DOHH2 (cell line): ENCODE measurements at regions not wholly inside any gene's neighbourhood (a gene's known extent, or its start where the extent isn't known, plus 50 kb on each side); places are given as distances from the start of the nearest gene placed in this dataset.

Experiments
- H3F3A ChIP-seq: fragments of 200-600 bp; sonication (generic), shearing (Covaris generic); 2 replicates; pipeline ENCODE4 v1.6.0; 2016; ENCODE audit warnings: antibody characterized with exemption, mild to moderate bottlenecking; ENCODE audit not compliant: control insufficient read depth, insufficient read depth
- H3K27ac ChIP-seq: fragments of 200-600 bp; sonication (generic); 2 replicates; pipeline ENCODE4 v1.5.1; 2014; ENCODE audit warnings: low read depth, mild to moderate bottlenecking, low read length, moderate library complexity
- H3K27me3 ChIP-seq: fragments of 200-600 bp; sonication (generic); 2 replicates; pipeline ENCODE4 v1.6.1; 2014; ENCODE audit warnings: mild to moderate bottlenecking, low read length, mixed read lengths; ENCODE audit not compliant: control insufficient read depth
- H3K36me3 ChIP-seq: fragments of 200-600 bp; sonication (generic); 2 replicates; pipeline ENCODE4 v1.6.1; 2014; ENCODE audit warnings: mild to moderate bottlenecking, low read length, moderate library complexity, mixed read lengths; ENCODE audit not compliant: control insufficient read depth
- H3K4me1 ChIP-seq: fragments of 200-600 bp; sonication (generic); 2 replicates; pipeline ENCODE4 v1.6.1; 2014; ENCODE audit warnings: mild to moderate bottlenecking, low read length, mixed read lengths; ENCODE audit not compliant: control insufficient read depth
- H3K4me2 ChIP-seq: fragments of 200-600 bp; sonication (generic); 2 replicates; pipeline ENCODE4 v1.6.0; 2014; ENCODE audit warnings: mild to moderate bottlenecking, low read length, moderate library complexity
- H3K4me3 ChIP-seq: fragments of 200-600 bp; sonication (generic); 2 replicates; pipeline ENCODE4 v1.5.1; 2014; ENCODE audit warnings: mild to moderate bottlenecking, low read length, mixed read lengths
- H3K79me2 ChIP-seq: fragments of 200-600 bp; sonication (generic); 2 replicates; pipeline ENCODE4 v1.6.1; 2014; ENCODE audit warnings: mild to moderate bottlenecking, low read length, mixed read lengths; ENCODE audit not compliant: control insufficient read depth
- H3K9me2 ChIP-seq: fragments of 200-600 bp; sonication (generic); replicated peaks from 2 replicates; pipeline ENCODE4 v1.6.1; 2014; ENCODE audit warnings: mild to moderate bottlenecking, low read length, mixed read lengths; ENCODE audit not compliant: control insufficient read depth
- H3K9me3 ChIP-seq: fragments of 200-600 bp; sonication (generic); 2 replicates; pipeline ENCODE4 v1.6.1; 2014; ENCODE audit warnings: antibody characterized with exemption, low read length, mixed read lengths; ENCODE audit not compliant: control insufficient read depth, insufficient read depth
- H4K20me1 ChIP-seq: fragments of 200-600 bp; sonication (generic); 2 replicates; pipeline ENCODE4 v1.6.0; 2014; ENCODE audit warnings: low read depth, mild to moderate bottlenecking, antibody characterized with exemption, low read length, moderate library complexity; ENCODE audit not compliant: control insufficient read depth, insufficient read depth
- CTCF ChIP-seq: fragments of 200-600 bp; sonication (generic); IDR thresholded peaks from one replicate; pipeline ENCODE4 v1.5.1; 2014; ENCODE audit warnings: antibody characterized with exemption, mild to moderate bottlenecking, low read depth, low read length; ENCODE audit not compliant: poor library complexity, severe bottlenecking
- EZH2phosphoT487 ChIP-seq: fragments of 200-600 bp; sonication (generic); IDR thresholded peaks from 2 replicates; pipeline ENCODE4 v1.6.1; 2017; ENCODE audit warnings: borderline replicate concordance, mild to moderate bottlenecking, antibody characterized with exemption, low read length, moderate library complexity, mixed read lengths

- no peaks in the 10 kb centered on the region for H3K4me1 ChIP-seq
- H4K20me1 ChIP-seq: no peaks in the 10 kb centered on the region
- H3K27ac ChIP-seq: no peak overlapping the region
- H3K36me3 ChIP-seq: no peaks in the 10 kb centered on the region
- no peak overlapping the region for H3K4me2 ChIP-seq
- no peaks in the 10 kb centered on the region for H3K27me3 ChIP-seq
- no peaks in the 10 kb centered on the region for H3F3A ChIP-seq
- no peaks in the 10 kb centered on the region for H3K9me2 ChIP-seq
- H3K4me3 ChIP-seq: no peak overlapping the region
- no peaks in the 10 kb centered on the region for H3K79me2 ChIP-seq
- no peaks in the 10 kb centered on the region for H3K9me3 ChIP-seq
- no peak for TF ChIP-seq CTCF
- TF ChIP-seq EZH2phosphoT487: no peak
Measured at GRCh38 chrX:127317159-127317558, 497.6 kb downstream of the PRR32 start.

- Histone ChIP-seq H3K9me2 (no peaks in the 10 kb centered on the region), H3K4me1 (no peaks in the 10 kb centered on the region), H3K4me2 (no peak overlapping the region), H3K36me3 (no peaks in the 10 kb centered on the region), H3K79me2 (no peaks in the 10 kb centered on the region), H3K9me3 (no peaks in the 10 kb centered on the region), H3K27me3 (no peaks in the 10 kb centered on the region), H3K4me3 (no peak overlapping the region), H3K27ac (no peak overlapping the region), H3F3A (no peaks in the 10 kb centered on the region), H4K20me1 (no peaks in the 10 kb centered on the region)
- TF ChIP-seq EZH2phosphoT487 (no peak), CTCF (no peak)
Measured at GRCh38 chrX:127324128-127324527, 504.6 kb downstream of the PRR32 start.
